Heart left ventricle (tissue), 16 donors: ENCODE measurements at regions not wholly inside any gene's neighbourhood (a gene's known extent, or its start where the extent isn't known, plus 50 kb on each side); places are given as distances from the start of the nearest gene placed in this dataset.

Experiments
- ATAC-seq, 4 donors: fragments of 200-7000 bp; cut with Tn5 transposase; one replicate each; pipeline ENCODE4 v1.9.1; 2020 to 2022; ENCODE audit warnings: moderate library complexity in 4 of 4, mild to moderate bottlenecking in 3 of 4, moderate number of reproducible peaks in 1 of 4
- DNase-seq, 5 donors: peaks; one replicate each; pipeline ENCODE4 v3.0.0-alpha.2; 2020
- H3K27ac ChIP-seq, 12 donors: fragments of 200-600 bp; sonication (generic) in 4 of 12; one replicate each; pipeline versions ENCODE4 v1.5.0 to v1.8.0; 2016 to 2022; ENCODE audit warnings: mild to moderate bottlenecking in 2 of 12
- H3K27me3 ChIP-seq, 9 donors: fragments of 200-600 bp; sonication (generic) in 2 of 9; one replicate each; pipeline versions ENCODE4 v1.5.1 to v1.8.0; 2016 to 2022; ENCODE audit warnings: mild to moderate bottlenecking in 3 of 9
- H3K36me3 ChIP-seq, 9 donors: fragments of 200-600 bp; sonication (generic) in 2 of 9; one replicate each; pipeline versions ENCODE4 v1.5.0 to v1.8.0; 2018 to 2022; ENCODE audit warnings: mild to moderate bottlenecking in 2 of 9
- H3K4me1 ChIP-seq, 12 donors: fragments of 200-600 bp; sonication (generic) in 4 of 12; one replicate each; pipeline versions ENCODE4 v1.5.0 to v1.8.0; 2016 to 2022; ENCODE audit warnings: mild to moderate bottlenecking in 3 of 12
- H3K4me3 ChIP-seq, 12 donors: fragments of 200-600 bp; sonication (generic) in 4 of 12; one replicate each; pipeline versions ENCODE4 v1.5.0 to v1.8.0; 2017 to 2022; ENCODE audit warnings: mild to moderate bottlenecking in 9 of 12, moderate library complexity in 4 of 12
- H3K9me3 ChIP-seq, 12 donors: fragments of 200-600 bp; sonication (generic) in 4 of 12; one replicate each; pipeline versions ENCODE4 v1.5.0 to v1.8.0; 2016 to 2022; ENCODE audit warnings: mild to moderate bottlenecking in 1 of 12
- POLR2A ChIP-seq, 2 donors: fragments of 450-650 bp; IDR thresholded peaks; one replicate each; pipeline ENCODE4 v1.6.1; 2017; ENCODE audit warnings: antibody characterized with exemption in 2 of 2, mild to moderate bottlenecking in 2 of 2, moderate library complexity in 2 of 2
- WGBS, 4 donors: extraction: QIAGEN DNeasy Blood & Tissue Kit in 2 of 4; methylation state at CpG; one replicate each; pipeline versions ENCODE4 v1.1.5 to v1.1.7; 2013 to 2018; 5-methylcytosine and 5-hydroxymethylcytosine counted together
- intact Hi-C, 10 donors: fragments of 100-400 bp; cut with DNase I; formaldehyde crosslinking; loops; one replicate each; pipeline versions ENCODE4 v1.11.1 to v1.14.2; 2022
- TF ChIP-seq, protein P1 (sequence below), 12 donors: fragments of 200-600 bp; sonication (generic) in 4 of 12; IDR thresholded peaks; one replicate each; pipeline versions ENCODE4 v1.5.0 to v1.8.0; 2018 to 2022; ENCODE audit warnings: antibody characterized with exemption in 12 of 12, mild to moderate bottlenecking in 5 of 12
- donor health status: ischemic (EF 13 %, LVEDD 7.1; RV severe dilation, severe dysfunction).
- donor health status: healthy with polysubstance abuse.
- donor health status: DM: no; HTN: yes; CAD: no.
- donor health status: DM: no; HTN: no; CAD: no.
- donor health status: ischemic (EF 25% LVEDD 6.9; RV normal size, moderate dysfunction).
- donor health status: ischemic (EF 25% LVEDD 5.7; RV mildly dilated, moderate dysfunction).
- donor health status: healthy.
- donor health status: DM: yes; HTN: yes; CAD: no.
- donor health status: ischemic (EF 35%, LVEDD 5.7; RV mildly dilated, moderate dysfunction).
- donor health status: nonischemic (EF 11% LVEDD 7.7; RV severe dilation, severe dysfunction).
- donor health status: DM: yes; HTN: yes; CAD: no.
- donor health status: PGD.
- donor health status: ischemic (EF 29% LVEDD 5.4; RV normal size, mild dysfunction).
- donor health status: nonischemic (EF 23%, LVEDD 6.1; RV moderate dilation, normal function).

DNA sequence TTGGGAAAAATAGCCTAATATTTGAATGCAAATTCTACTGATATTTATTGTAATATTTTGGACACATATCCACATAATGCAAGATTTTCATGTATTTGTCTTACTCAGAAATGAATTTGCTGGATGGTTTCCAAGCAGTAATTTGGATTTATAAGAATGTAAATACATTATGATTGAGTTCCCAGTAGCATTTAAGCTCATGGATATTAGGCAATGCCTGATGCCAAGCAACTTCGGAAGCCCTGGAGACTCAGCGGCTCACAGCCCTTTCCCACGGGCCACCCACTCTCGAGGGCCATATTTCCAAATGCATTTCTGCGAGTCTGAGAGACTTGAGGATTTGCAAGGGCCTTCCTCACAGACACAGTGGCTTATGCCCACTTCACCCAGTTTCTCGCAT is 62.1 kb upstream of the MYOCD start:
- ATAC-seq (no peak), DNase-seq (no peak)
- Histone ChIP-seq H3K4me3 (no peak overlapping the region), H3K27ac (no peak overlapping the region), H3K36me3 (no peaks in the 10 kb centered on the region), H3K27me3 (no peaks in the 10 kb centered on the region), H3K4me1 (no peaks in the 10 kb centered on the region), H3K9me3 (no peaks in the 10 kb centered on the region)
- WGBS, 4 donors, result 82 to 89% (median 87%) methylated on average over 6 of the region's 6 CpGs
- TF ChIP-seq POLR2A (IDR thresholded peaks at IDR 0.05), result no peak
- TF ChIP-seq, protein P1, sequence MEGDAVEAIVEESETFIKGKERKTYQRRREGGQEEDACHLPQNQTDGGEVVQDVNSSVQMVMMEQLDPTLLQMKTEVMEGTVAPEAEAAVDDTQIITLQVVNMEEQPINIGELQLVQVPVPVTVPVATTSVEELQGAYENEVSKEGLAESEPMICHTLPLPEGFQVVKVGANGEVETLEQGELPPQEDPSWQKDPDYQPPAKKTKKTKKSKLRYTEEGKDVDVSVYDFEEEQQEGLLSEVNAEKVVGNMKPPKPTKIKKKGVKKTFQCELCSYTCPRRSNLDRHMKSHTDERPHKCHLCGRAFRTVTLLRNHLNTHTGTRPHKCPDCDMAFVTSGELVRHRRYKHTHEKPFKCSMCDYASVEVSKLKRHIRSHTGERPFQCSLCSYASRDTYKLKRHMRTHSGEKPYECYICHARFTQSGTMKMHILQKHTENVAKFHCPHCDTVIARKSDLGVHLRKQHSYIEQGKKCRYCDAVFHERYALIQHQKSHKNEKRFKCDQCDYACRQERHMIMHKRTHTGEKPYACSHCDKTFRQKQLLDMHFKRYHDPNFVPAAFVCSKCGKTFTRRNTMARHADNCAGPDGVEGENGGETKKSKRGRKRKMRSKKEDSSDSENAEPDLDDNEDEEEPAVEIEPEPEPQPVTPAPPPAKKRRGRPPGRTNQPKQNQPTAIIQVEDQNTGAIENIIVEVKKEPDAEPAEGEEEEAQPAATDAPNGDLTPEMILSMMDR (IDR thresholded peaks at IDR 0.05), result no peak
- intact Hi-C loops, result no loop called here

- Histone ChIP-seq H3K9me3 (no peaks in the 10 kb centered on the region), H3K4me1 (no peaks in the 10 kb centered on the region), H3K27me3 (no peaks in the 10 kb centered on the region), H3K36me3 (no peaks in the 10 kb centered on the region), H3K27ac (no peak overlapping the region), H3K4me3 (no peak overlapping the region)
- WGBS, 4 donors, result 91 to 96% (median 95%) methylated on average over 5 of the region's 5 CpGs
- no peak for DNase-seq
- TF ChIP-seq, protein P1 (IDR thresholded peaks at IDR 0.05), result no peak
- TF ChIP-seq POLR2A (IDR thresholded peaks at IDR 0.05), result no peak
- ATAC-seq, result no peak
- intact Hi-C loops, result no loop called here
Observed at GRCh38 chr17:12605222-12605621, 60.5 kb upstream of the MYOCD start.

DNA sequence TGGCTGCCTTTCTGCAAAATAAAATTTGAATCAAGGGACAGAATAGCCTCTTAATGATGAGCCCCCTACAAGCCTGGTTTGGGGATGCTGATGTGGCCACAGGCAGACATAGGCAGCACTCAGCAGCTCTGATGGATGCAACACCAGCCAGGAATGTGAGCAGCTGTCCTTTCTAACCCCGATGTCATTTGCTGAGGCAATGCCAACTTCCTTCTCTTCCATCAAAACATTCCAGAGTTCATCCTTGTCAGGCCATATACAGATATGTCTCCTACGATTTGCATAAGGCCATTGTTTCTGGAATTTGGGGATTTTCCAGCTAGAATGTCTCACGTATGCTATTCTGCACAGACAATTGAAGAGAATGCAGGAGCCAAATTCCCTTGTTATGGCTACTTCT is 52.1 kb upstream of the MYOCD start:
- H3K27me3 ChIP-seq, result no peaks in the 10 kb centered on the region
- no peaks in the 10 kb centered on the region for H3K36me3 ChIP-seq
- WGBS, 4 donors, result 35 to 51% (median 41%) methylated on average over 3 of the region's 3 CpGs
- H3K27ac ChIP-seq, result no peak overlapping the region
- TF ChIP-seq, protein P1 (IDR thresholded peaks at IDR 0.05), result no peak
- TF ChIP-seq POLR2A (IDR thresholded peaks at IDR 0.05), result no peak
- H3K4me1 ChIP-seq, result no peaks in the 10 kb centered on the region
- no peak overlapping the region for H3K4me3 ChIP-seq
- no peaks in the 10 kb centered on the region for H3K9me3 ChIP-seq
- DNase-seq (no peak), ATAC-seq (no peak)
- intact Hi-C loops, result loop anchor here in 1 of 10 donors (10.0 kb wide), 1 partner anchor 59 kb away; no protein-coding TSS in a partner anchor
